GM19395 (cell line): ENCODE measurements at regions not wholly inside any gene's neighbourhood (a gene's known extent, or its start where the extent isn't known, plus 50 kb on each side); places are given as distances from the start of the nearest gene placed in this dataset.

Experiments used
- ATAC-seq: cut with Tn5 transposase; IDR thresholded peaks from one replicate; pipeline ENCODE4 v1.9.1; 2021; ENCODE audit warnings: mild to moderate bottlenecking, moderate library complexity; ENCODE audit not compliant: unreplicated experiment

DNA sequence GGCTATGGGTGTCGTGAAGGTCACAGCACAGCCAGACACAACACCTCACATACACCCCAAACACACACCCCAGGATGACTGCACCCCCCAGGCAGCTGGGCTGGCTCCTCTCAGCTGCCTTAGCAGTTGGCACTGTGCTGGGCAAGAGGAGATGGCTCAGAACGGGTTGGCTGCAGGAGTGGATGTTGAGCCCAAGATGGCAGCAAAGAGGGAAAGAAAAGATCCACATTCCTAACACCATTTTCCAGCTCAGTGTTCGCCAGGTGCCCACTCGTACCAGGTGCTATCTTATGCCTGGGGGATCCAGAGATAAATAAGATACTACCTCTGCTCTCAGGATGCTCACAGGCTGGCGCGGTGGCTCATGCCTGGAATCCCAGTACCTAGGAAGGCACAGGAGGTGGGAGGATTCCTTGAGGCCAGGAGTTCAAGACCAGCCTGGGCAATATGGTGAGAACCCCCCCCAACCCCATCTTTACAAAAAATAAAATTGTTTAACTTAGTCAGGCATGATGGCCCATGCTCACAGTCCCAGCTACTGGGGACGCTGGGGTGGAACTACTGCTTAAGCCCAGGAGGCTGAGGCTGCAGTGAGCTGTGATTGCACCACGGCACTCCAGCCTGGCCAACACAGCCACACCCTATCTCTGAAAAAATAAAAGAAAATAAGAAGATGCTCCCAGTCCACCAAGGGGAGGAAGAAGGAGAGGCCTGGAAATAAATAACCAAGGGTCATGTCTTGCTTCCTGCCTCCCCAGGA lies 89.7 kb upstream of the ZNF507 start:
- ATAC-seq, result no peak

DNA sequence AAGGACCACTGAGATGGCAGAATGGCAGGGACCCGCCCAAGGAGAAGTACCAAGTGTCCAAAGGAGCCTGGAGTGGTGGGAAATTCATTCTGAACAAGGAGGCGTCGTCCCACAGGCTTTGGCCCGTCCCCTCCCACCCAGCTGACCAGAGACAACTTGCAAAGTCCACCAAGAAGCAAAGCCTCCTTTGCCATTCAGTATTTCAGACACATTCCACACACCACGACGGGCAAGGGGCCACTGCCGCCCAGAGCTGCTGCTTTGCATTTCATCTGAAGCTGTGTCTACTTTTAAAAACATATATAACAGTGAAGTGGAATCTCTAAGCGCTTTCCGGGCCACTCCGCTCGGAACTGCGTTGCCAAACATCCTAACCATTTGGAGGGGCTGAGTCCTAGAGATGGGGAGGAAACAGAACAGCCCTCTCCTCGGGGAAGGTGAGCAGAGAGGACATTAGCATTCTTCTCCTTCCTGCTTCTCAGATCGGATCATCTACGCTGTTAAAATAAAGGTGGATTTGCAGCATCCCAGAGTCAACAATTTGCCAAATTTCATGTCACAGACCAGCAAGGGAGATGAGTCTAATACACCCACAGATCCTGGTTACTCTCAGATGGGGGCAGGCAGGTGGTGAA lies 89.0 kb upstream of the ZNF507 start:
- no peak for ATAC-seq

DNA sequence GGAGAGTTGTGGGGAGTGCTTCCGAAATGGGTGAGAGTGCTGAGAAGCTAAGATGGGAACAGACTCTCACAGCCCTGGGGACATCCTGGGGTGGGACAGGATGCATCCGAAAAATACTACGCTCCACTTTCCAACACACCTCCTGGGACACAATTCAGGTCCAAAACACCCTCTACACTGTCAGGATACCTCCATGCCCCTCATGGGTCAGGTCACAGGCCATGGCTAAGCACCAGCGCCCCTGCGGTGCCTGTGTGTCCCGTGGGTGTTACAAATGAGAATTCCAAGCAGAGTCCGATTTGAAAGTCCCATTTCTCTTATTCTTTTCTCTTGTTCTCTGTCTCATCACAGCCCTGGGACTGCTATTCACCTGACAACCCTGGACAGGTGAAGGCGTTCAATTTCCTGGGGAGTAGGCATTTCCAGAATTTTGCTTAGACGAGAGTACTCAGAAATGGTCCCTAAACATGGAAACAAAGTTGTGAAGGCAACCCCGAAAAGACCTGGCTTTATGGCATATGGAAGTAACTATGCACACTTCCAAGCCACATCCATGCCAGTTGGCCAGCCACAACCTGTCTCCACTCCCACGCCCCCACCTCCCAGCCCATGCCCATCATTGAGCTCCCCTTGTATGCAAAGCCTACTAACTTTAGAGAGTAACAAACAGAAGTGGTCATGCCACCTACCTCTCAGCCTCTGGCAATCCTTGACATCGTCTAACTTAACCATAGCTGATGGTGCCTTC lies 87.9 kb upstream of the ZNF507 start:
- no peak for ATAC-seq

DNA sequence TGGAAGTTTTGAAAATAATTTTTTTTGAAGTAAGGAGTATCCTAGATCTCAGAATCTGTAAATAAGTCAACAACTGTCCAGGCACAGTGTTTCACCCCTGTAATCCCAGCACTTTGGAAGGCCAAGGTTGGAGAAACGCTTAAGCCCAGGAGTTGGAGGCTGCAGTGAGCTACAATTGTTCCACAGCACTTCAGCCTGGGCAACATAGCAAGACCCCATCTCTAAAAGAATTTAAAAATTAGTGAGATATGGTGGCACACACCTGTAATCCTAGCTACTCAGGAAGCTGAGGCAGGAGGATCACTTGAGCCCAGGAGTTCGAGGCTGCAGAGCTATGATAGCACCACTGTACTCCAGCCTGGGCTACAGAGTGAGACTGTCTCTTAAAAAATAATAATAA lies 87.2 kb upstream of the ZNF507 start:
- no peak for ATAC-seq

DNA sequence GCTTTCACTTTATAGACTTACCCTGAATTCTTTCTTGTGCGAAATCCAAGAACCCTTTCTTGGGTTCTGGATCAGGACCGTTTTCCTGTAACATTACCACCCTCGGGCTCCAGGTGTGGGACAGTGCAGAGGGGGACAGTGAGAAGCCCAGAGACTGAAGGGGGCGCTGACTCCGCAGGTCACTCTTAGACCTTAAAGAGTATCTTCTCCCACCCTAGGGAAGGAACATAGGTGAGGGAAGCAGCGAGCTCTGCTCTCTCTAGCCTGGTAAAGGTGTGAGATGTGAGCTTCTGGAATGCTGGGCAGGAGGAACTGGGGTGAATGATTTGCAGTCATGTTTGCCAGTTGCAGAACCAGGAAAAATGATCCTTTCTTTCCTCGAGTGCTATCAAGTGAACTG lies 80.8 kb upstream of the ZNF507 start:
- no peak for ATAC-seq

DNA sequence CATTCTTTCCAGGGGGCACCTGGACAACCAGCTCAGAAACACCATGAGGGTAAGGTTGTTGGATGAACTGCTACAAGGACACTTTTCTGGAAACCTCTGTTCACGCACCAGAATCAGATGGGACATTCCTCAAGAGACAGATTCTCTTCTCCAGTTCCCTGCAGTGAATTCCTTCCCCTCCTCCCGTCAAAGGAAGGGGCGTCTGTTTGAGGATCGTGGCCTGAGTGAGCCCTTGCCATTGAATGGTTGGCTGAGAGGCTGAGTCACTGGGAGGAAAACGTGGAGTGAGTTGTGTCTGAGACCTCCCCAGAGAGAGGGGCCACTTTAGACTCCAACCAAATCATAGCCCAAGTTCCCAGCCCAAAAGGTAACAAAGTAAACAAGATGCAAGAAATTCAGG lies 79.4 kb upstream of the ZNF507 start:
- ATAC-seq, result no peak

DNA sequence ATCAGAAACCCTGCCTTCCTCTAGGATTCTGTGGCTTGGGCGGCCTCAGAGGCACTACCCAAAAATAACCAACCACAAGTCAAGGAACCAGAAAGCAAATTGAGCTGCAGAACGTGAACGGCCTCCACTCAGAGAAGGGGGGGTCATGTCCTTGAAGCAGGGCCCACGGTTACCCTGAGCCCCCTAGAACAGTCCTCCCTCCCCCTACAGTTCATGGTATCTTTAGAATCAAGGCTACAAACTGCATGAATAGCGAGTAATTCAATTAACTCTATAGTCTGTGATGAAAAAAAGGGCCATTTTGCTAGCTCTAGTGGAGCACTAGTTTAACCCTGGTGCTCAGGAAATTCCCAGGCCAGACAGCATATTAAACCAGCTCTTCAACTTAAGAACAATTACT lies 79.0 kb upstream of the ZNF507 start:
- ATAC-seq, result no peak

DNA sequence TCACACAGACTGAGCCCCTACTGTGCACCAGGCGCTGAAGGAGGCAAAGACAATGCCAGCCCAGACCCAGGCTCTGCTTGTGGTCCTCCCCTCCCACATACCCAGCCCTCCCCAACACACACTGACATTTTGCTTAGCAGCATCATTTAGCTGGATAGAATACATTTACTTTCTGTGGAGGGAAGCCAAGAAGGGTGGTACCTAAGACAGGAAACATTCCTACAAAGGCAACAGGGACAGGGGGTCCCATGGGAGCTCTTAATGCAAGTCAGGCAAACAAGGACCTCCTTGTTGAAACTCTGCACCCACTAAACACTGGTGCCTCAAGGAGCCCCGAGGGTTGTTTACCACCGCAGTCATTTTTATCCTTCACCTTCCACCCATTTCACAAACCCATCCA lies 77.0 kb upstream of the ZNF507 start:
- ATAC-seq, result no peak

DNA sequence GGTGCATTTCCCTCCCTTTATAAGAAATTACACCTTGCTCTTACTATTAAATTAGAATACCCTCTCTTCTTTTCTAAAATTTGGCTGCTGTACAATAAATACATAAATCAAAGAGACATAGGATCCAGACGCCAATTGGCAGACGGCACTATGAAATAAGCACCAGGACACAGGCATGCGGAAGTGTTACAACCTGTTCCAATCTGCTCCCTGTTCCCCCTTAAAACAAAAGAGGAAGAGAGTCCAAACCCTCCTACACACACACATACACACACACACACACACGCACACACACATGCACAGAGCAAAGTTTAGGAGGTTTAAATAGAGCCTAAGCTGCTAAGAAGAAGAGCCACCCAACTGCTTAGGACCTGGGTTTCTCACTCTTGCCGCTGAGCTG lies 75.6 kb upstream of the ZNF507 start:
- no peak for ATAC-seq

DNA sequence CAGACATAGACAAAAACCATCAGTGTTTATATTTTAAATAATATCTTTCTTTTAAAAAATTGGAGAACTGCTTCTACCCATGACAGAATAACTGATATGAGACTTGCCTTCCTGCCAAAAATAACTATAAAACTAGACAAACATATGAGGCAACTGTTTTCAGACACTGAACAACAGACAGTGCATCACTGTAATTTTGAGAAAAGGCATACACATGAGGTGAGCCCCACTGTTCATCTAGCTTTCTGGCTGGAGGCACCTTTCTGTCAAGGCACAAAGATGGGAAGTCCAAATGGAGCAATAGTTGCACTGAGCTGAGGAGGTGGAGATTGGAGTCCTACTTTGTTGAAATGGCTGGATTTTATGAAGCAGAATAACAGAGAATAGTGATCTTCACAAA lies 71.9 kb upstream of the ZNF507 start:
- no peak for ATAC-seq

DNA sequence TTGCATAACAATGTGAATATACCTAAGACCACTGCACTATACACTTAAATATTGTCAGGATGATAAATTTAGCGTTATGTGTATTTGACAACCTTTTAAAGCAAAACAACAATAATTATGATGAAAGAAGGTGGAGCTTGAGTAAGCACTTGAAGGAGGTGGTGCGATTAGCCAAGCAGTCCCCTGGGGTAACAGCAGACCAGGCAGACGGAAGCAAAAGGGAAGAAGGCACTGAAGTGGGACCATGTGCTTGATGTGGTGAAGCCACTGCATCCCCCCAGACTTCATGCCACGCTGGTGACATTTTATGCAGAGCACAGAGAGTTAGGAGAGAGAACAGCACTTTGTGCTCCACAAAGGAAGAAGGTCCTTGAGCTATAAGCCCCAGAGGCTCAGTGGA lies 58.3 kb upstream of the ZNF507 start:
- no peak for ATAC-seq

DNA sequence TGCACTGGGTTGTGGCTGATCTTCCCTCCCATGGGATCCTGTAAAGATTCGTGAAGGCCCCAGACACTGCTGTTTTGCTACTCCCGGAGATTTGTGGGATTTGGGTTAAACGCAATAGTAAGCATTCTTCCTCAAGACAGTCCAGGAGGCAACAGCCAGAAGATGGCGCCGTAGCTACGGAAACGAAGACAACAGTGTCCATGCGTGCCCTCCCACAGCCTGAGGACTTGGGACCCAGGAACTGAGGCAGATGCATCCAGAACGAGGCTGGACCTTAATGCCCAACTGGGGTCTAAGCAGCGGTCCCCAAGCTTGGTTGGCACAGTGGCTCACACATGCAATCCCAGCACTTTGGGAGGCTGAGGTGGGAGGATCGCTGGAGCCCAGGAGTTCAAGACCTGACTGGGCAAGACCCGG lies 57.6 kb upstream of the ZNF507 start:
- no peak for ATAC-seq

DNA sequence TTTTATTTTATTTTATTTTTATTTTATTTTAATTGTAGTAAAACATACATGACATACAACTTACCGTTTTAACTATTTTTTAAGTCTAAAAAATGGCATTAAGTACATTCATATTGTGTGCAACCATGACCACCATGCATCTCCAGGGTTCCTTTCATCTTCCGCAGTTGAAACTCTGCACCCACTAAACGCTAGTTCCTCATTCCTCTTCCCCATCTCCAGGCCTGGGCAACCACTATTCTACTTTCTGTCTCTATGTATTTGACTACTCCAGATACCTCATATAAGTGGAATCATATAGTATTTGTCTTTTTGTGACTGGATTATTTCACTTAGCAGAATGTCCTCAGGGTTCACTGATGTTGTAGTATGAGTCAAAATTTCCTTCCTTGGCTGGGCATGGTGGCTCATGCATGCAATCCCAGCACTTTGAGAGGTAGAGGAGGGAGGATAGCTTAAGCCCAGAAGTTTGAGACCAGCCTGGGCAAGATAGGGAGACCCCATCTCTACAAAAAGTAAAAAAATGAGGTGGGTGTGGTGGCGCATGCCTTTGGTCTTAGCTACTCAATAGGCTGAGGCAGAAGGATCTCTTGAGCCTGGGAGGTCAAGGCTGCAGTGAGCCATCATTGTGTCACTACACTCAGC lies 55.7 kb upstream of the ZNF507 start:
- ATAC-seq, result no peak

DNA sequence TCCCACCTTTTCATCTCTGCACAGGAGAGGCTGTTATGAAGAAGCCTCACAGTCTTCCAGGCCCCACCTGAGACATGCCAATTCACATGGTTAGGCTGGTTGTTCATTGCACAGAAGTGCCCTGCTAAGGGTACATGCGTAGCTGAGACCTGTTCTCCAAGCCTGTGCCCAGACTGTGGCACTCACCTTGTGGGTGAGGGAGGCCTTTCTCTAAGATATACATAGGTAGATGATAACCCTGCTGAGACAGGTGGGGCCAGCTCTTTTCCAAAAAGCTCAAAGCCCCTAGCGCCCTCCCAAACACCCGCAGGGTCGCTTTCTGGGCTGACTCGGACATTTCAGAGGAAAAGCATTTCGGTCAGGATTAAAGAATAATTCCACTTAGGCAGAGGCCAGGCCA lies 53.5 kb upstream of the ZNF507 start:
- ATAC-seq, result no peak

DNA sequence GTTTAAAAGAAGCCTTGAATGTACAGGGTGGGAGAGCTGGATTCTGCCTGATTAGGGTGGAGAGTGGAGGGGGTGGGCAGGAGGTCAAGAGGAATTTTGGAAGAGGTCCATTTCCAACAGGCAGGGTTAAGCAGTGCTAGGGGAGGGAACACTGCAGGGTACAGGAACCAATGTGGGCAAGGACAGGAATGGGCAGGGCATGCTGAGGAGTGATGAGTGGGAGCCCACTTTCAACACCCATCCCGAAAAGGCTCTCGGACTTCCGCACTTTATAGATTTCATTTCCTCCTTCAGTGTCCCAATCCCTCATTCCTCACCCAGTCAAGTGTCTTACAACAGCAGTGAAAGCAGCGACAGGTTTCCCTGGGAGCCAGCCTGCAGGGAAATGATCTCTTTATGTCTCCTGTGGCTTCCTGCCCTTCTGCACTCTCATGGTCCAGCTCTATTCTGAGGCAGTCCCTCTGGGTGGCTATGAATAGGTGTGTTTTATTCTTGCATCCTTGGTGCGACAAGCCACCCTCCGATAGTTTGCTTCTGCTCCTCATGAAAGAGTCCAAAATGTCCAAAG lies 50.5 kb upstream of the ZNF507 start:
- ATAC-seq, result no peak
